HepG2 (cell line): ENCODE measurements at regions not wholly inside any gene's neighbourhood (a gene's known extent, or its start where the extent isn't known, plus 50 kb on each side); places are given as distances from the start of the nearest gene placed in this dataset.

Experiments
- ARID2 ChIP-seq: sonication (generic); formaldehyde crosslinking; IDR thresholded peaks from 2 replicates; pipeline ENCODE4 v1.8.1; 2022; ENCODE audit warnings: mild to moderate bottlenecking, missing genetic modification reagents, borderline replicate concordance
- MAFK ChIP-seq, 2 experiments: IDR thresholded peaks in 1 of 2; conservative IDR thresholded peaks in 1 of 2; 2 replicates each; pipeline ENCODE4 v1.6.1; 2011; ENCODE audit warnings: improper control_type of control experiment in 2 of 2, low read length in 2 of 2
- MYNN ChIP-seq: sonication (generic); formaldehyde crosslinking; IDR thresholded peaks from 2 replicates; pipeline ENCODE4 v1.4.0; 2020; ENCODE audit warnings: mild to moderate bottlenecking, low read depth, missing genetic modification reagents
- NFE2 ChIP-seq: sonication (generic); formaldehyde crosslinking; IDR thresholded peaks from 2 replicates; pipeline ENCODE4 v1.4.0; 2020; ENCODE audit warnings: missing genetic modification reagents
- PAWR ChIP-seq: sonication (generic); formaldehyde crosslinking; IDR thresholded peaks from 2 replicates; pipeline ENCODE4 v1.4.0; 2020; ENCODE audit warnings: missing genetic modification reagents, mild to moderate bottlenecking, borderline replicate concordance
- SMC3 ChIP-seq: IDR thresholded peaks from 2 replicates; pipeline ENCODE4 v1.6.1; 2011; ENCODE audit warnings: low read length, improper control_type of control experiment
- TCF7L2 ChIP-seq: IDR thresholded peaks from 2 replicates; pipeline ENCODE4 v1.6.1; 2011; ENCODE audit warnings: mild to moderate bottlenecking, low read depth, low read length, moderate library complexity
- ZNF619 ChIP-seq: sonication (generic); formaldehyde crosslinking; IDR thresholded peaks from 2 replicates; pipeline ENCODE4 v1.4.0; 2020; ENCODE audit warnings: mild to moderate bottlenecking, missing genetic modification reagents
- ZNF776 ChIP-seq: sonication (generic); formaldehyde crosslinking; IDR thresholded peaks from 2 replicates; pipeline ENCODE4 v1.4.0; 2020; ENCODE audit warnings: mild to moderate bottlenecking, missing genetic modification reagents
- TF ChIP-seq, protein P1 (sequence below): sonication (generic); formaldehyde crosslinking; IDR thresholded peaks from 2 replicates; pipeline ENCODE4 v1.5.0; 2020; ENCODE audit warnings: mild to moderate bottlenecking, missing genetic modification reagents, moderate library complexity

DNA sequence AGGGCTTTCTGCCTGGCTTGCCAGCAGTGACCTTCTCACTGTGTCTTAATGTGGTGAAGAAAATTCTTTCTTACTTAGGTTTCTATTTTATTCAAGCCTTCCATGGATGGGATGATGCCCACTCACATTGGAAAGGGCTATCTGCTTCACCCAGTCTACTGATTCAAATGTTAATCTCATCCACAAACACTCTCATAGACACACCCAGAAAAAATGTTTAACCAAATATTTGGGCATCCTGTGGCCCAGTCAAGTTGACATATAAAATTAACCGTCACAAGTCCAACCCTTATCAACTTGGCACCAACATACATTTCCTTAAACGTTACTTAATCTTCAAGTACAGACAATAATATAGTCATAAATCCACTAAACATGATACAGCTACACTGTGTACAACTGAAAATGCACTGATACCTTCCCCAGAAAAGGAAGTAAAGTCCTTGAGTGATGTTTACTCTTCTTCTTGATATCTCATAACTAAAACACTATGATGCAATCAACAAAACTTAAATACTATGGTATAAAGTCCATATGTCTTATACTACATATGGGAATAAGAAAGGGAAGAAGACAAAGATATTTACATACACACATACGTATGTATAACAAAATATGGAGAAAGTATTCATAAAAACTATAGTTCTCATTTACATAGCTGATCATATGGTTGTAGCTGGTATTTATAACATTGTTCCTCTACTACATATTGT, 394.7 kb upstream of the NOVA1 start:
- TF ChIP-seq, protein P1, sequence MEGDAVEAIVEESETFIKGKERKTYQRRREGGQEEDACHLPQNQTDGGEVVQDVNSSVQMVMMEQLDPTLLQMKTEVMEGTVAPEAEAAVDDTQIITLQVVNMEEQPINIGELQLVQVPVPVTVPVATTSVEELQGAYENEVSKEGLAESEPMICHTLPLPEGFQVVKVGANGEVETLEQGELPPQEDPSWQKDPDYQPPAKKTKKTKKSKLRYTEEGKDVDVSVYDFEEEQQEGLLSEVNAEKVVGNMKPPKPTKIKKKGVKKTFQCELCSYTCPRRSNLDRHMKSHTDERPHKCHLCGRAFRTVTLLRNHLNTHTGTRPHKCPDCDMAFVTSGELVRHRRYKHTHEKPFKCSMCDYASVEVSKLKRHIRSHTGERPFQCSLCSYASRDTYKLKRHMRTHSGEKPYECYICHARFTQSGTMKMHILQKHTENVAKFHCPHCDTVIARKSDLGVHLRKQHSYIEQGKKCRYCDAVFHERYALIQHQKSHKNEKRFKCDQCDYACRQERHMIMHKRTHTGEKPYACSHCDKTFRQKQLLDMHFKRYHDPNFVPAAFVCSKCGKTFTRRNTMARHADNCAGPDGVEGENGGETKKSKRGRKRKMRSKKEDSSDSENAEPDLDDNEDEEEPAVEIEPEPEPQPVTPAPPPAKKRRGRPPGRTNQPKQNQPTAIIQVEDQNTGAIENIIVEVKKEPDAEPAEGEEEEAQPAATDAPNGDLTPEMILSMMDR = no peak
- TF ChIP-seq SMC3 (no peak), ZNF776 (CRISPR knock-in tag) (no peak), NFE2 (CRISPR knock-in tag) (no peak), ZNF619 (CRISPR knock-in tag) (no peak), TCF7L2 (no peak), ARID2 (CRISPR knock-in tag) (no peak), MYNN (CRISPR knock-in tag) (no peak), PAWR (CRISPR knock-in tag) (no peak), MAFK (conservative IDR thresholded peaks at IDR 0.05 in 1 of 2, IDR thresholded peaks at IDR 0.05 in 1 of 2; ENCODE audit: low read length in 2 of 2) (no peak)
